HG03108 (cell line): ENCODE measurements at regions not wholly inside any gene's neighbourhood (a gene's known extent, or its start where the extent isn't known, plus 50 kb on each side); places are given as distances from the start of the nearest gene placed in this dataset.

Source experiments
- ATAC-seq: cut with Tn5 transposase; IDR thresholded peaks from one replicate; pipeline ENCODE4 v1.9.1; 2021; ENCODE audit warnings: moderate library complexity; ENCODE audit not compliant: unreplicated experiment

DNA sequence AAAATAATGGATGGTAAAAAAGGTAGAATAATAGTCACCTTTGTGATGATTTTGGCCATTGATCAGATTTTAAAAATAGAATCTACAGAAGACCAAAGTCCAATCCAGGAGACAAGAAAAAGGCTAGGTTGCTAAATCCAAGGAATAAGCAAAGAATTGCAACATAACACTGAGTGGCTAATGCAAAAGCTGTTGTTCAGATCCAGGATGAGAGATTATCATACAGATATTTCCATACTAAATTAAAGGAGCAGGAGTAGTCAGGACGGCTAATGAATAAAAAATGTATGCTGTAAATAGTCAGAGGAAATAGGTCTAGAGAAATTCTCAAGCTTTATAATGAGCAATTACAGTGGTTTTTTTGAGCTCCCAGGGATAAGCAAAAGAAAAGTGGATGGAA, 745.9 kb upstream of the ACVR2A start:
- ATAC-seq = no peak

DNA sequence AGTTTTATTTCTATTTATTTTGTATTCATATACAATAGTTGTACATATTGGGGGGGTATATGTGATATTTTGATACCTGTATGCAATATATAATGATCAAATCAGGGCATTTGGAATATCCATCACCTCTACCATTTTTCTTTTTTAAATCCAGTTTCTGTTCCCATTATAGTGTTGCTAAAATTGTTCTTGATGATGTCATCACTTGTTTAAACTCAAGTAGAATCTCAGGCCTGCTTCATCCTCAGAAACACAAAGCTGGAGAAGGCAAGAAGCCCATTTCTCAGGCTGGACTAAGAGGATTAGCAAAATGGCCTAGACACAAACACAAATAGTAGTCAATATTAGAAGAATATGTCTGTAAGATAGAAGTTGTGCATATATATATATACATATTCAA, 747.1 kb upstream of the ACVR2A start:
- no peak for ATAC-seq

DNA sequence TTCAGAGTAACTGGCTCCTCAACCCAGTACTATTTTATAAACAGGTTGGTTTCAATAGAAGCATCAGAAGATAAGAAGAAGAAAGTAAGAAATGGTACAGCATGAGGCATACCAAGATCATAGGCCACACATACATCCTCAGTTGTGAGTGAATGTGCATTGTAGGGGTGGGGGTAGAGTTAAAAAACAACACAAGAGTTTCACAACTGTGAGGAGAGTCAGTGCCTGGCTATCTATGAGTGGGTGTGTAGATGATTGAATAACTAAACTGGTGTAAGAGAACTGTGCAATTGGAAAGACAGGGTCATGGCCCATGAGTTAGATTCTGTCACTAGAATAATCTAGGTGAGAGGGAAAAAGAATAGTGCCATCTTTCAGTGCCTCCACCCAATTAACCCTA, 748.2 kb upstream of the ACVR2A start:
- no peak for ATAC-seq

DNA sequence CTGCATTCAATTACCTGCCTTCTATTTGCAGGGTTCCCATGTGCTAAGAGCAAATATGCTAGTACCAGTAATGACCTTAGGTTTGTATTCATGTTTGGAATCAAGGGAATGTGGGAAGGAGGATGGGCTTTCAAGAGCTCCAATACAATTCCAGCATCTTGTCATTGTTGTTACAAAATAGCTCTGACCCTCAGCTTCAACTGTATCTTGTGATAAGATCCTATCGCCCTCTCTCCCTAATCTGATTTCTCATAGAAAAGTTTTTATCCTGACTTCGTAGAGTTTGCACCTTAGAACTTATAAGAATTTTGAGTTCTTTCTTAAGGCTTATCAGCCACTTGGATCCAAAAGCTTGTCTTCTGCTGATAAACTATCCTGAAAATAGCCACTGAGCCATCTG, 749.5 kb upstream of the ACVR2A start:
- ATAC-seq = no peak

DNA sequence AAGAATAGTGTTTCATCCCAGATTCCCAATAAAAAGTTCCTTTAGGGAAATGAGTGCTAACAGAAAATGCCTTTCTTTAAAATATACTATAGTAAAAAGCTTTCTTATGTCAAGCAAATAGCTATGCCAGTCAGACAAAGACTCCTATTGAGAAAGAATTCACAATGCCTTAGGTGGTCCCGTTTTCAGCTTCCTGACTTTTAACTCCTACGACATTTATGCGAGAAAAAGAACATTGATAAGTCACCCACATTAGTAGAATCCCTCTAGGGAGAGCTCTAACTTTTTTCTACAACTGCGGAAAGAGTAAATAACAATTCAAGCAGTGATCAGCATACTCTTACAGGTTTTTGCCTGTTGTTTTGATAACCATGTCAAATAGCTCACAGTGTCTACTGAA, 750.8 kb upstream of the ACVR2A start:
- no peak for ATAC-seq

DNA sequence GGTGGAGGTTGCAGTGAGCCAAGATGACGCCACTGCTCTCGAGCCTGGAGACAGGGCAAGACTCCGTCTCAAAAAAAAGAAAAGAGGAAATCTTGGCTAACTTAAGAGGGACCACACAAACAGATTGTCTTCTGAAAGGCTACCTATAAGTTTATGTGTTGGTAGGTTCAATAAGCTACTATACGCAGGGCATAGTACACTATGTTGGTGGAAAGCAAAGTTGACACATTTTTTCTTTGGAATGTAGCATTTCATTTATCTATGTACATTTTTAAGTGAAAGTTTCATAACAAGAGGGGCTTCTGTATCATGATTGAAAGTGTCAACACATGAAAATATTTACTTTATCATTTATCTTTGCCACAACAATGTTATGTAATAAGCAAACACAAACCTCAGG, 752.6 kb upstream of the ACVR2A start:
- ATAC-seq = no peak

DNA sequence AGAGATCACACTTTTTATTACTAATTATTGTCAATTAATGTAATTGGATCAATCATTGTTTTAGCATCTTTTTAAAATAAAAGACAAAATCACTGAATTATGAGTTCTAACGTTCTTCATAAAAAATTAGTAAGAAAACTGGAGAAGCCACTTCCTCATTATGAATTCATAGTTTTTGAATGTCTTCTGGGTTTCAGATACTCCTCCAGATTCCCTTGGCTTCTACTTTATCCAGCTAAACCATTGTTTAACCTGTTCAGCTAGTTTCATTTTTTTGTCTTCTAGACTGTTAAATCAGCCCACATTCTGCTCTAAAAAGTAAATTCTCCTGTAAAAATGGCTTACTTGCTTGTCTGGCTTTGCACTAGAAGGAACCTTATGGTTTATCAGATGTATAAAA, 753.4 kb upstream of the ACVR2A start:
- ATAC-seq = no peak

DNA sequence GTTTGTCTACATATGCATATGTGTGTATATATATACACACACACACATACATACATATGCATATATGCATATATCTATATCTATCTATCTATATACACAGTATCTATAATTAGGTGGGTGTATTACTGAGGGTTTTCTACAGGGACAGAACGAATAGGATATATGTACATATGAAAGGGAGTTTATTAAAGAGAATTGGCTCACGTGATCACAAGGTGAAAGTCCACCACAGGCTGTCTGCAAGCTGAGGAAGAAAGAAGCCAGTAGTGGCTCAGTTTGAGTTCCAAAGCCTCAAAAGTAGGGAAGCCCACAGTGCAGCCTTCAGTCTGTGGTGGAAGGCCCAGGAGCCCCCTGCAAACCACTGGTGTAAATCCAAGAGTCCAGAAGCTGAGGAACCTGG, 756.0 kb upstream of the ACVR2A start:
- no peak for ATAC-seq

DNA sequence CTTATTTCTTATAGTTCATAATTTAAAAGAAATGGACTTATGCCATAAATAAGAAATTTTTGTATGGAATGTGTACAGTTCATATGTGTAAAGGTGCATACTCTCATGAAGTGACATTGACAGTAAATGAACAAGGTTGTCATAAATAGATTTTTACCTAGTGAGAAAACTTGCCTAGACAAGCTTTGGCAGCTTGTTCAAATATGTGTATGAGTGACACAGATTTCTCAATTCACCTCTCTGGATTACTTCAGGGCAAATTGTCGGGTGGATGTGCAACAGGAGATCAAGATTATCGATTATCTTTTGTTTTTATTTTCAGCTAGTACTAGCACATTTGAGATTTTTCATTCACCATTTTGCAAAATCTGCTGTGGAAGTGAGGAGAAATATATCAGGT, 758.1 kb upstream of the ACVR2A start:
- no peak for ATAC-seq

DNA sequence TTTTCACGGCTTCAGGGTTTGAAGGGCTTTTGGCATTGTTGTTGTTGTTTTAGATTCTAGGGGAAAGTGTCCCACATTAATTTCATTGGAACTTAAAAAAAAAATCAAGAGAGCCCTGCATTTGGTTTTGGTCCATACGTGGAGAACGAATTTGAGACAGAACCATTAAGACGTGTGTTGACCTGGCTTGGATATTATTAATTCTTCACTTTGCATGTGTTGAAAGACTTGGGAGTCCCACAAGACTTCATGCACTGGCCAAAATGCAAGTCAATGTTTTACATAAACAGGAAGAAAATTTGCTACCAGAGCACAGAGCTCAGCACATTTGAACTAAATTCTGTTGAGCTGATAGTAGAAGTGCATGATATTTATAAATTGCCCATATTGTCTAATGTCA, 761.2 kb upstream of the ACVR2A start:
- no peak for ATAC-seq

DNA sequence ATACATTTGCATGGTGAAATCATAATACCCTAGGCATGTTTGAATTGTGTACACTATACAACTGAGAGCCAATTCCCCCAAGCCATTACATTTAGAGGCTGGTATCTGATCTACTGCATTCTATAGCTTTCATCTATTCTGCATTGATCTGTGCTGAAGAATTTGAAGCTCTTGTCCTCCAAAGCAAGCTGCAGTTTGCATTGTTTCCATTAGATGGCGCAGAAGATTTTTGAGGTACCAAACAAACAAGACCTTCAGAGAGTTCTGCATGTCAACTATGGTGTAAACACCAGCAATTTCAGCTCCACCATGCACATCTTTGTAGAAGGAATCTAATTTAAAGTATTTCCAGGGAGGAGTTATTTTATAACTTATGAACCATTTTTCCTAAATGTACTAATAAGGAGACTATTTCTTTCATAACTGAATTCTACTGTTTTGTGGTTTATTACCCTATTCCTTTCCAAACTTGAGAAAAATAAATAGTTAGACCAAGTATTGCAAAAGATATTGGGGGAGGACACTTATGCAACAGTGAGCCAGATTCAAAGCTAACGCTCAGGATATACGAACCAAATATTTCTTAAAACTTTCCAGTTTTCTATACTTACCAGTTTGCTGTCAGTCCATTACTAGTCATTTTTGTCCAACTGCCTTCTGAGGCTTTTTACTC, 761.8 kb upstream of the ACVR2A start:
- ATAC-seq = no peak

DNA sequence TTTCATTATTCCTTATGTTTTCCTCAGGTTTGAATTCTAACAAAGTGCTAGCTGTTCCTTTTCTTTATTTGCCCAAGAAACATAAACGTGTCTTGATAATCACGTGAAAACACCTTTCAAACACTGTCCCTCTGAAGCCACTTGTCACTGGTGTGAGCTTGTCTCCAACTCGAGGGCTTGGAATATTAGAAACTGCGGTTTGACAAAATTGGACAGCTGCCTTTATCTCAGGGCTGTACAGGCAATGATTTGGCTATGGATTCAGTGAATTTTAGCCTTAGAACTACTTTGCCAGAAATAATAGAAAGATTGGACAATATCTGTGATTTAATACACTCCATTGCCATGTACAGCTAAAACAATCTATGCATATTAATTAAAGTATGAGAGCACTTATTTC, 763.0 kb upstream of the ACVR2A start:
- ATAC-seq = no peak

DNA sequence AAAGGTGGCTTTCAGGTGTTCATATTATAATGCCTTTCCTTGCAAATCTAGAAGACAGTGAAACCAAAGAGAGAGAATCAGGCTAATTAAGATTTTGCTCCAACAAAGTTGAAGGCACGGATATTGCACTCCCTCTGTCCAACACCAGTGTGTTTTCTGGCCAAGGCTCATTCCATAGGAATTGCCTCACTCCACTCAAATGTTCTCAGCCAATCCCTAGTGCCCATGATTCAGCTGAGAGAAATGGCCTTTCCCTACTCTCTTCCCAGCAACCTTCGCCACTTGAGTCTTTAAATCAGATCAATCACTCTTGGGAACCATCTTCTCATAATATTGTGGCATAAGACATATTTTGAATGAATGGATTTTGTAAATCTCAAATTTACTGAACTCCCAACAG, 768.2 kb upstream of the ACVR2A start:
- ATAC-seq = no peak

DNA sequence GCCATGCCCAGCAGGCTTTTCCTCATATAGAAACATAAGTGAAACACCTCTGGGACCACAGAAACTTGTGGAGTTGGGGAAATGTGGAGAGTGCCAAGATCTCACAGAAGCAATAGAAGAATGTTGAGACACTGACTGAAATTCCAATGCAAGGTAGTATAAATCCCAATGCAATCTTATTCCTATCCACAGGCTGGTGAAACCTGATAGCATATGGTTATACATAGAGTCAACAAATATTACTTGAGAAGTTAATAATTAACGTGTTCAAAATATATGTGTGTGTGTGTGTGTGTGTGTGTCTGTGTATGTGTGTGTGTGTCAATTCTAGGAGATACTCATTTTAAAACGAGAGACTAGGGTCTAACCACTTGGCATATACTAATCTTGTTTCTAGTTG, 776.8 kb upstream of the ACVR2A start:
- ATAC-seq = no peak

DNA sequence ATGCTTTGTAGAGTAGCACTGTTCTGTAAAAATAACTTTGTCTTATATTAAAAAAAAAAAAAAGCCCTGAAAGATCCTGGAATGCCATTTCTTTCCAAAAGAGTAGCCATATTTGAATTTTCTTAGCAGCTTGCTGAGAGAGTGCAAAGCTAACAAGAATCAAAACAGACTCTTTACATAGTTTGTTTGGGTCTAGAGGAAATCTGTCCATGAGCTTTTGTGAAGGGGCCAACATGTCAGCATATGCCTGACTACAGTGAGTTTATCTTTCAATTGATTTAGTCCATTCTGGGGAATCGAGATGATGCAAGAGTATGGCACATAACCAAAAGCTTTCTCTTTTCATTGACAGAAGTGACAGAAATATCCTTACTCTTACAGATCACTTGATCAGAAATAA, 777.7 kb upstream of the ACVR2A start:
- no peak for ATAC-seq

DNA sequence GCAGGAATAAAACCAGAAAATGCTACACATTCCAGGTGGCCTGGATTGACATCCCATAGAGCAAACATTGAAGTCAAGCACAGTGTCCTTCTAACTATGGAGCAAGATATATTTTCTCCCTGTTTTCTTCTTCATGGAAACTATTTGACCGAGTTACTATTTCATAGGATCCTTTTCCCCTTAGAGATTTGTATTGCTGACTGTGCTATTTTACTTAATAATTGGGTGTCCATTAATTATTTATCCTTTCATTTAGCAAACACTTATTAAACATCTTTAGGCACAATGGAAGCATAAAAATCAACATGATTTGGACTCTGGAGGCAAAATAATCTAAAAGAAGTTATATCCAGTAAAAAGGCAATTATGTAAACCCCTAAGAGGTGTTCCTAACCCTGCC, 782.8 kb upstream of the ACVR2A start:
- no peak for ATAC-seq

DNA sequence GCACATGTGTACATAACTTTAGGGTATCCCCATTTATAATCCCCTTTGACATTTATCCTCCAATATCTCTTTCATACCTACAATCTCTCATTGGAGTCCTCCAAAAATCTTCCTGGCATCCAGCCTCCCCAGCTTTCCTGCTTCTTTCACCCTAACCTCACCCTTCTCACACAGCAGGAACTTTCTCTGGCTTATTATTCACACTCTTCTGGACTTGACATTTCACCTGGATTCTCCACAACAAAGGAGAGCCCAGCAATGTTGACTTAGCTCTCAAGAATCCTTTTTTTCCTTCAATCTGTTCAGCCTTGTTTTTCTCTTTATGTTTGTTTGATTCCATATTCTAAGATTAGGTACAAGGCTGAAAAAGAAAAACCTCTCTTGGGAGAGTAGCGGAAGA, 783.6 kb upstream of the ACVR2A start:
- no peak for ATAC-seq

DNA sequence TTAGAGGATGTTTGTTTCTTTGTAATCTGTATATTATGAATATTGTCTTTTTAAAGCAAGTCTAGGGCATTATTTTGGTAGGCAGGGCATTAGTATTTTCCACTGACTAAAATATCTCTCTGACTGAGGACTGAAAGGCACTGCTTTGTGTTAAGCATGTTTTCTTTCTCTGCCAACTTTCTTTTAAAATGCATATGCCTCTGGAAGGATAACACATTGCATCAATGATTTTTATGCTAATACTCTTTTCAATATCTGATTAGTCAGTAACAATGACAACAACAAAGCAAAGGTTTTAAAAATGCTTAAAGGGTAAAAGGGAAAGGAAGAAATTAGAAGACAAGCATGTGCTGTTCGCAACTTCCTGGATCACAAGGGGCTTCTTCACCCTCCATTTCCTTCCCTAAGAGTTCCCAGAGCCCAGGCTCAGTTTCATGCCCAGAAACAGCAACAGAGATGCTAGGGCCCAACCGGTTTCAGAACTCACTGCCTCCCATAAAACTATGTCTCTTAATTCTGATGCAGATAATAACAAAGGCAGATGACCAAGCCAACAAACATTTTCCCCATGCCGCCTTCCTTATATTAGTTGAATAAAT, 786.8 kb upstream of the ACVR2A start:
- no peak for ATAC-seq

DNA sequence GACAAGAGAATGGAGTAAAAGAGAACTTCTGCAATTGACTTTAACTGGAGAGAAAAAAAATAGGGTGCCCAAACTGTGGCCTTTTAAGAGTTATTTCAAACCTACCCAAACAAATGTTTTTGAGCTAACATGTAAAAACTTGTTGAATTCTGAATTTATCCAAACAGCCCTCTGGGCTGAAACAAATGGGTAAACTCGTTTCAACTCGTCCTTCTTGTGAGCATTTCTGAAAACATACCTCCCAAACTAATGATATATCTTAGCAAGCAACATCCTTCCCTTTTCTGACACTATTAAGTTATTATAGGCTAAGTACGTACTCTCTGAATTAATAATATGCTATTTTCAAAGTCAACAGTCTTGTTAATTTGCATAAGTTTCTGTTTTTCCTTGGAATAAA, 793.0 kb upstream of the ACVR2A start:
- ATAC-seq = no peak

DNA sequence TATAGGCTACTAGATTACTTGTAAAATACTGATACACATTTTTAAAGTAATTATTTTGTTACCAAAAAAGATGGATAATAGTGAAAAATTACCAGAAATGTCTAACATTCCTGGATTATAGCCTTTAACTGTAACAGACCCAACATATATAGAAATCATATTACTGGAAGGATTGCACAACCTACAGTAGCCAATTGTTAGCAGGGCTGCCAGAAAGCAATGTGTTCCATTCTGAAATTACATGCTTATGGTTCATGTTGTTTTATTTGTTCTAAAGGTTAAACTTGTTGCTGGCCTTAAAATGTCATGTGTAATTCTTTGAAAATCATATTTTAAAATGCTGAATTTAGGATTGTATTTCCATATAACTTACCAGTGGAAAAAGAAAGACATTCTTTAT, 793.6 kb upstream of the ACVR2A start:
- ATAC-seq = no peak

DNA sequence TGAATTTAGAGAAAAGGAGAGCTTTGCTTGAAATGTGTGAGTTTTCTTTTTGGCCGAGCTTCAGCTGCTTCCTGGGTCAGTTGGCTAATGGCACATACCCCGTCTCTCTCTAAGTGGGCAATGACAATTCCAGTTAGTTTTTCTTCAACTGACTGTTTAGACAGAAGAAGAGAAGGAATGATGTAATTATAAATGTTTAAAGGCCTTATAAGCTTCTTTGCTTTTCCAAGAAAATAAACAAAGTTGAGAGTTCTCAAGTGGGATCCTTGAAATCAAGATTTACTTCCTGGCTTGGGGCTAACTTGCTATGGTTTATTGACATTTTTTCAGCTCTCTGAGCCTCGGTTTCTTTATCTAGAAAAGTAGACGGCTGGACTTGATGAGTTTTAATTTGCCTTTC, 794.9 kb upstream of the ACVR2A start:
- no peak for ATAC-seq

DNA sequence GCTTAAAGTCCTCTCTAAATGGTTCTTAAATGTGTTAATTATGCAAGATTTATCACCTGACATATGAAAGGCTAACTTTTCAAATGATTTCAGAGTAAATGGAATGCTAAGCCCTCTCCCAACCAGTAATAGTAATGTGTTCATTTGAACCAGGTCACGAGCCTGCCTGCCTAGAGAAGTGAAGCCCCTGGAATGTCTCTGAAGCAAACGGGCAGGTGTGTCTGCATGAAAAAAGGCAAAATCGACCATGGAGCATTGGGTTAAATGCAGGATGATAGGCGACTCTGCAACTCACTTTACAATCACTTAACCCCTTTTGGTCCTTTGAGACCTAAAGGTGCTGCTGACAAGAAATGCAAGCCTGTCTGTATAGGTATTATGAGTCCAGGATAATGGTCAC, 798.4 kb upstream of the ACVR2A start:
- ATAC-seq = no peak

DNA sequence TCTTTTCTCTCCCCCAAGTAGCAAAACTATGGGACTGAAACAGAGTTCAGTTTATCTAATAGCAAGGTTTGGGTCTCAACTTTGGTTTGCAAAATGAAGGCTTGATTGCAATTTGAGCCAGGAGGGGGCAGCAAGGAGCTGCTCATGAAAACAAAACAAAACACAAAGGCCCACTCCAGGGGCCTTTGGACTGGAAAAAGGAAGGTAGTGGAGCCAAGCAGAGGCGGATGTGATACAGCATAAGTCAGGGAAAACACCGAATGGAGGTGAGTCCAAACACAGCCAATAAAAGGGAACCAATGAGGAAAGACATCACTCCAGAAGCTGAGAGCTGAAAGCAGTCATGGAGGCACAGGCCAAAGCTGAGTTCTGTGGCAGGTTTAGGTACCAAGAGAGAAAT, 799.7 kb upstream of the ACVR2A start:
- ATAC-seq = no peak
